Stimulated activated CD4-positive, alpha-beta T cell treated with anti-CD3 and anti-CD28 coated beads, Interleukin-12 subunit alpha, Interleukin-12 subunit beta, amount 100 ng/mL, for 24 hours (primary cell): ENCODE measurements at regions not wholly inside any gene's neighbourhood (a gene's known extent, or its start where the extent isn't known, plus 50 kb on each side); places are given as distances from the start of the nearest gene placed in this dataset.
"Not testable (repeated sequence)": the region's sequence is repeated elsewhere in the genome, so short reads cannot be mapped to it uniquely, and the experiment has no call there.

ENCODE experiments used
- DNase-seq, 2 experiments: peaks; one replicate each; pipeline ENCODE4 v3.0.0-alpha.2; 2020; ENCODE audit warnings: low read depth in 2 of 2

- DNase-seq = no peak
Observed at GRCh38 chr15:62218841-62219240, 53.8 kb upstream of the C2CD4B start.

DNA sequence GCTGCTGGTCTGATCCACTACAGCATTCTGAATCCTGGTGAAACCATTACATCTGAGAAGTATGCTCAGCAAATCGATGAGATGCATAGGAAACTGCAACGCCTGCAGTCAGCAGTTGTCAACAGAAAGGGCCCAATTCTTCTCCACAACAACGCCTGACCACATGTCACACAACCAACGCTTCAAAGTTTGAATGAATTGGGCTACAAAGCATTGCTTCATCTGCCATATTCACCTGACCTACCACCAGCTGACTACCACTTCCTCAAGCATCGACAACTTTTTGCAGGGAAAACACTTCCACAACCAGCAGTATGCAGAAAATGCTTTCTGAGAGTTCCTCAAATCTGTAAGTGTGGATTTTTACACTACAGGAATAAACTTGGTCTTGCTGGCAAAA lies 54.7 kb upstream of the C2CD4B start:
- DNase-seq = no peak

- DNase-seq = no peak
Observed at GRCh38 chr15:62223020-62223419, 57.9 kb upstream of the C2CD4B start.

DNA sequence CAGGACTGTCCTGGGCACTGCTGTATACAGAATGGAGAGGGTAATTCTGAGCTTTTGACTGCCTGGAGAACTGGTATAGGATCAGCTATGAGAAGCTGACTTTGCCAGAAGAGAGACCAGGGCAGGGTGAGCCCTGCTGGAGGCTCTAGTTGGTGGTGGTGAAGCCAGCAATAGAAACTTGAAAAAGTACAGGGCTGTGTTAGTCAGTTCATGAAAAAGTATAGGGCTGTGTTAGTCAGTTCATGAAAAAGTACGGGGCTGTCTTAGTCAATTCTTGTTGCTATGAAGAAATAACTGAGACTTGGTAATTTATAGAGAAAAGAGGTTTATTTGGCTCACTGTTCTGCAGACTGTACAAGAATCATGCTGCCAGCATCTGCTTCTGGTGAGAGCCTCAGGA lies 63.5 kb upstream of the C2CD4B start:
- no peak for DNase-seq

DNA sequence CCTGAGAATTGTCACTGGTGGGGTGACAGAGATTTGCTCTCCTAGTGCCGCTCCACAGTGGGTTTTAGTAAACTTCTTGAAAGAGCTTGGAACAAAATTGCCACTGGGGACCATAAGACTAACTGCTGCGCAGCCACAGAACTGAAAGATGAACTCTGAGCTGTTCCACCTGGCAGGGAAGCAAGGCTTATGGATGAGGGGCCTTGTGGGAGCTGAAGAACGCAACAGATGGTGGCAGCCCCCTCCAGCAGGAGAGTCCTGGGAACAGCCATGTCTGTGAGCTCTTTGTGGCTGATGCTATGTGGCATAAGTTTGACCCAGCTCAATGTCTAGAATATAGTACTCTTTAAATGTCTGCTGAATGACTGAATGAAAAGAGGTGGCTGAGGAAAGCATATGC lies 66.8 kb upstream of the C2CD4B start:
- DNase-seq = no peak

DNA sequence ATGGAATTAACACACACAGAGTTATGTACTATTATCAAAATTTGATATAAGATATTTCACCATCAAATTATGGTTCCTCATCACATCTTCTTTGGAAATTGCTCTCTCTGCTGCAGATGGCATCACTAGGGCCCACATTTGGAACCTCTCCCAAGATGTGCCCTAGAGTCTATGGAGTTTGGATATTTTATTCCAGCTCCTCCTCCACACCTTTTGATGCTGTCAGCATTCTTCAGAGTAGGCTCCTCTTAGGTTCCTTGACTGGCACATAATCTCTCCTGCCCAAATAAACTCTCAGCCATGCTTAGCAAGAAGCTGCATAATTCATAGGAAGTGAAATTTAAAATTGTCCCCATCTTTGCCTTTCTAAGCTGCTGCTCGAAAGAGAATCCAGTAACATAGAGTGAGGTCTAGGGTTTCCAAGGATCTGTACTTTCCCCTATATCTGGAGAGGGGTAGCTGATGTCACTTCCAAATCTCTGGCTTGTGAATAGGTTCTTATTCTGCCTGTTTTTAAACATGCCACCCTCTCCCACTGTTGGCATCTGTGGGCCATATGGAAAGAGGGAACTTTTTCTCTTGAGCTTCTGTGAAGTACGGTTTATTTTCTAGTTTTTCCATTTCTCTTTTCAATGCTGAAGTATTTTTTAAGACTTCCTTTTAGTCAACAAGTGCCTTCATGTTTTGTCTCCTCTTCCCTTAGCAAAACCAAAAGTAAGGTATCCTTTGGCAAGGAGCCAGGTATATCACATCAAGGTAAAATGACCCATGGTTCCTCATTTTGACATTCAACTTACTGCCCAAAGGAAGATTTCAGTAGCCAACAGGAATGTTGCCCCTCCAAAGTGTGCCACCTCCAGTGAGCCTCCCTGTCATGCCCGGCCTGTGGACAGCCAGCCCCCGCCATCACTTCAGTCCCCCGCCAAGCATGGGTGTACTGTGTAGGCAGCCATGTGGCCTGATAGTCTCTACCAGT lies 75.3 kb upstream of the C2CD4B start:
- DNase-seq = no peak

- DNase-seq = no peak
Observed at GRCh38 chr15:62241135-62241770, 76.2 kb upstream of the C2CD4B start.

DNA sequence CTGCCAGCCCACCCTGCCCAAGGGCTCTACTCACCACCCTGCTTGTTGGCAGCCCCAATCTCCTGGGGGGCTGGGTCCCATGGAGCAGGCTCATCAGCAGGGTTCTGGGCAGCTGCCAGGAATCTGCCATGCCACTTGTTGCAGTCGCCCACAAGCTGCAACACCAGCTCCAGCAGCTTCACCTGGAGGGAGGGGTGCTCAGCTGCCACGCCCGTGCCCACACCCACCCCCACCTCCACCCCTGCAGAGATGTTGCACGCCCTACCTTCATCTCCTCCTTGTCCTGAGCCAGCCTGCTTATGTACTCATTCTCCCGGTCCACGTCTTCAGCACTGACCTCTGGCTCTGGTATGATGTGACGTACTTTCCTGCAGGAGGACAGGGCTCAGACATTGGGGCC lies 77.9 kb upstream of the C2CD4B start:
- DNase-seq = no peak

GRCh38 chr15:62244762-62245161 lies 79.7 kb upstream of the C2CD4B start:
- no peak for DNase-seq

DNA sequence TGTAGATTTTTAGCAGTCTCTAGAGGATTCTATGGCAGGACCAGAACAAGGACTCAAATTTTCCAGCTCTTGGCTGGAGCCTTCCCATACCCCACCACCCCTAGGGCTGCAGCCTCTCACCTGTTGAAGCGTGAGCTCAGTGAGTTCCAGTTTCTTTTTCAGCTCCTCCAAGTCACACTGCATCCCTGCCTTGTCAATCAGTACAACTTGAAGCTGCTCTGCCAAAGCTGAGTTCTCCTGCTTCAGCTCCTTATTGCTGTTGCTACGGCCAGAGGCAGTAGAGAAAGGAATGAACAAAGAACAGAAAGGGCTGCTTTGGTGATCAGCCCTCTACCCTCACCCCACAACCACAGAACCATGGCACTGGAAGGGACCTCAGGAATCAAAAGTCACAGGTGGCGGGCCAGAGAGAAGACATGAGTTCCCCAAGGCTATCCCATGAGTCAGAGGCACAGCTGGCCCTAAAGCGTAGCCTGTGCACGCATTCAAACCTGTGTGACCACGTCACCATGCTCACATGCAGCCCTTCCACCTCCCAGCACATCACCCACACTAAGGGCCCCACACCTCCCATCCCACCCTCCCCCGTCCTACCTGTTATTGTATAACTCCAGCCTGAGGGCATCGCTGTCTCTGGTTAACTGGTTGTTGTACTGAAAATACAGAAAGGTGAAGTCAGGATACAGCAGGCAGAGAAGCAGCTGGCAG lies 83.3 kb upstream of the C2CD4B start:
- DNase-seq = no peak

DNA sequence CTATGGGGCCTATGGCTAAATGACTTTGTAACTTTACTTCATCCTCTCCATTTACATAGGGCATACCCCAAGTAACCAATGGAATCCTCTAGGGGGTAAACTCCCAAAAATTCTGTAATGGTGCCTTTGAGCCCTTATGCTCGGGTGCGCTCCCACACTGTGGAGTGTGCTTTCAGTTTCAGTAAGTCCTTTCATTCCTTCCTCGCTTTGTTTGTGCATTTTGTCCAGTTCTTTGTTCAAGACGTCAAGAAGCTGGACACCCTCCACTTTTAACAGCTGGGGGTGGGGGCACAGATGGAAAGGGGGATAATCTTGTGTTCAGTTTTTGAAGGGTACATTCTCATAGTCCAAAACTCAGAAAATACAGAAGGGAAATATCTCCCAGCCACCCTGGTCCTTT lies 84.4 kb upstream of the C2CD4B start:
- no peak for DNase-seq

DNA sequence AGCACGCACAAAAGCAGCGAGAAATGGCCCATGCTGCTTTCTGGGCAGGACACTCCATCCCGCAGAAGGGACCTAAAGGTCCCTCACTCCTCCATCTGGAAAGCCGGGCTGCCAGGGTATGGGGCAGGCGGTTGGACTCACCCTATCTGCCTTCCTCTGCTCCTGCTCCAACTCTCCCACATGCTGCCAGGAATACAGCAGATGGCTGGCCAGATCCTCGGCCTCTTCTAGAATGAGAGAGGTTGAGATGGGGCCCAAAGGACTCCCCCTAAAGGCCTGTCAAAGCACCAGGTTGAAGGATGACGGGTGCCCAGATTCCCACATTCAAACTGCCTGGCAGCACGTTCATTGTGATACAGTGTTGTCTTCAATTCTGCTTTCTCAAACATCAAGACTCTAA lies 85.1 kb upstream of the C2CD4B start:
- DNase-seq = no peak

DNA sequence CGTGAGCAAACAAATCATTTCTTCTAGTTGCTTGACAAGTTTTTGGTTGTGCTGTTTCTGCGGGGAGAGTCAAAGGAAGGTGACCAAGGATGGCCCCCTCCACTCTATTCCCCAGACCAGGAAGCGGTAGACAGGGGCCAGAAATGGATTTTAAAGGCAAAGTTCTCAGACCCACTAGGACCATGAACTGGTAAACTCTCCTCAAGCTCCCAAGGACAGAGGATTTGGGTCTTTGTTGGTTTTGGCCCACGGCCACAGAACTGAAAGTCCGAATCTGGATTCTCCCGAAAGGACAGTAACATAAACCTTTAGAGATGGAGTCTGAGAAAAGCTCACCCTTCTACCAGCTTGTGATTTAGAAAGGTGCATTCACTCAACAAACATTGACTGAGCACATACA lies 85.9 kb upstream of the C2CD4B start:
- no peak for DNase-seq

DNA sequence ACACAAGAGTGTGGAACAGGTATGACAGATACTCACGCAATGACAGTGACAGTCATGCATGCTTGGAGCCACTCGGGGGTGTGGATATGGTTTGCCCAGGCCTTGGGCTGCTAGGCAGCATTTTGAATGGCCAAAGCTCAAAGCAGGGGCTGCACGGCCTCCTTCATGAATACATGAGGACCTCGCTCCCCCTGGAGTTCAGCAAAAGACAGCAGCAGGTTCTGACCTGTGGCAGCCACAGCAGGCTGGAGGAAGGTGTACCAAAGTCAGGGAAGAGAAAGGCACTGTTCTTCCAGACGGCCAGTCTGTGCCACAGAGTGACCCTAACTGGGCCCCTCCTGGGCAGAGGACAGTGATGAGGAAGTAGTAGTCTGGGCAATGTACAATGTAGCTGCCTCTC lies 88.2 kb upstream of the C2CD4B start:
- no peak for DNase-seq

- DNase-seq = peak; percentile 46 to 71
Observed at GRCh38 chr15:62254137-62254934, 89.3 kb upstream of the C2CD4B start.

DNA sequence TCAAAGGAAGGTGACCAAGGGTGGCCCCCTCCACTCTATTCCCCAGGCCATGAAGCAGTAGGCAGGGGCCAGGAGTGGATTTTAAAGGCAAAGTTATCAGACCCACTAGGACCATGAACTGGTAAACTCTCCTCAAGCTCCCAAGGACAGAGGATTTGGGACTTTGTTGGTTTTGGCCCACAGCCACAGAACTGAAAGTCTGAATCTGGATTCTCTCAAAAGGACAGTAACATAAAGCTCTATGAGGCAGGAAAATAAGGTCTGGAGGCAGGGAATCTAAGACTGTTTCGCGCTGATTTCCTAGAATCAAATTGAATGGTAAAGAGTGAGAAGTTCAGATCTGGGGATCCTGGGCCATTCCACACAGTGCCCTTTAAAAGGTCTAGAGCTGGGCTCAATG lies 91.3 kb upstream of the C2CD4B start:
- DNase-seq = not testable (repeated sequence)

GRCh38 chr15:62257996-62258521 lies 93.0 kb upstream of the C2CD4B start:
- DNase-seq = no peak

GRCh38 chr15:62262305-62262941 lies 97.3 kb upstream of the C2CD4B start:
- no peak for DNase-seq

GRCh38 chr15:62264196-62264595 lies 99.1 kb upstream of the C2CD4B start:
- DNase-seq = no peak

GRCh38 chr15:62269504-62269903 lies 104.4 kb upstream of the C2CD4B start:
- no peak for DNase-seq
